Right atrium auricular region (tissue), 2 donors: ENCODE measurements at regions not wholly inside any gene's neighbourhood (a gene's known extent, or its start where the extent isn't known, plus 50 kb on each side); places are given as distances from the start of the nearest gene placed in this dataset.
"Not testable (repeated sequence)": the region's sequence is repeated elsewhere in the genome, so short reads cannot be mapped to it uniquely, and the experiment has no call there.

Source experiments
- DNase-seq: peaks from one replicate; pipeline ENCODE4 v3.0.0-alpha.2; 2019; ENCODE audit warnings: low spot score
- H3K27ac ChIP-seq, 2 donors: fragments of 200-600 bp; sonication (generic); 1 replicate in 1 of 2; 2 replicates in 1 of 2; pipeline ENCODE4 v1.5.1; 2016 to 2019
- H3K27me3 ChIP-seq, 2 donors: fragments of 200-600 bp; sonication (generic); one replicate each; pipeline versions ENCODE4 v1.5.1 to v1.6.0; 2017 to 2019
- H3K36me3 ChIP-seq: fragments of 200-600 bp; sonication (generic); one replicate; pipeline ENCODE4 v1.5.1; 2016
- H3K4me1 ChIP-seq, 2 donors: fragments of 200-600 bp; sonication (generic); one replicate each; pipeline versions ENCODE4 v1.5.1 to v1.6.0; 2017 to 2019
- H3K4me3 ChIP-seq, 2 donors: fragments of 200-600 bp; sonication (generic); 1 replicate in 1 of 2; 2 replicates in 1 of 2; pipeline ENCODE4 v1.5.1; 2017 to 2019; ENCODE audit warnings: mild to moderate bottlenecking in 1 of 2, moderate library complexity in 1 of 2
- H3K9me3 ChIP-seq, 2 donors: fragments of 200-600 bp; sonication (generic); one replicate each; pipeline ENCODE4 v1.5.1; 2019
- CTCF ChIP-seq, 2 donors: fragments of 200-600 bp; sonication (generic); IDR thresholded peaks; one replicate each; pipeline ENCODE4 v1.5.1; 2019; ENCODE audit warnings: antibody characterized with exemption in 2 of 2

- H3K4me3 ChIP-seq = no peak overlapping the region
- H3K27me3 ChIP-seq = no peaks in the 10 kb centered on the region
- H3K27ac ChIP-seq = no peak overlapping the region
- TF ChIP-seq CTCF (IDR thresholded peaks at IDR 0.05) = no peak
- no peaks in the 10 kb centered on the region for H3K4me1 ChIP-seq
- no peak for DNase-seq
- H3K36me3 ChIP-seq = no peaks in the 10 kb centered on the region
- no peaks in the 10 kb centered on the region for H3K9me3 ChIP-seq
Measured at GRCh38 chr5:118088448-118088847, 899.9 kb downstream of the DTWD2 start.

GRCh38 chr5:118076490-118076889 is 911.9 kb downstream of the DTWD2 start:
- no peak overlapping the region for H3K4me3 ChIP-seq
- no peak overlapping the region for H3K27ac ChIP-seq
- no peak for DNase-seq
- no peaks in the 10 kb centered on the region for H3K36me3 ChIP-seq
- no peaks in the 10 kb centered on the region for H3K4me1 ChIP-seq
- no peak for TF ChIP-seq CTCF (IDR thresholded peaks at IDR 0.05)
- no peaks in the 10 kb centered on the region for H3K27me3 ChIP-seq
- H3K9me3 ChIP-seq = no peaks in the 10 kb centered on the region

GRCh38 chr5:118070041-118070440 is 918.3 kb downstream of the DTWD2 start:
- TF ChIP-seq CTCF (IDR thresholded peaks at IDR 0.05) = no peak
- Histone ChIP-seq H3K4me1 (no peaks in the 10 kb centered on the region), H3K4me3 (no peak overlapping the region), H3K27me3 (no peaks in the 10 kb centered on the region), H3K36me3 (no peaks in the 10 kb centered on the region), H3K9me3 (no peaks in the 10 kb centered on the region), H3K27ac (no peak overlapping the region)
- DNase-seq = no peak

- no peaks in the 10 kb centered on the region for H3K4me1 ChIP-seq
- no peak for TF ChIP-seq CTCF (IDR thresholded peaks at IDR 0.05)
- H3K36me3 ChIP-seq = no peaks in the 10 kb centered on the region
- H3K27ac ChIP-seq = no peak overlapping the region
- no peak overlapping the region for H3K4me3 ChIP-seq
- no peak for DNase-seq
- H3K9me3 ChIP-seq = no peaks in the 10 kb centered on the region
- no peaks in the 10 kb centered on the region for H3K27me3 ChIP-seq
Measured at GRCh38 chr5:118069452-118069851, 918.9 kb downstream of the DTWD2 start.

- DNase-seq = no peak
- Histone ChIP-seq H3K4me1 (no peaks in the 10 kb centered on the region), H3K27me3 (no peaks in the 10 kb centered on the region), H3K36me3 (no peaks in the 10 kb centered on the region), H3K4me3 (no peak overlapping the region), H3K27ac (no peak overlapping the region), H3K9me3 (no peaks in the 10 kb centered on the region)
- TF ChIP-seq CTCF (IDR thresholded peaks at IDR 0.05) = no peak
Measured at GRCh38 chr5:118068886-118069285, 919.5 kb downstream of the DTWD2 start.

- H3K27me3 ChIP-seq, DNase-seq, H3K27ac ChIP-seq, H3K4me3 ChIP-seq, H3K36me3 ChIP-seq, H3K9me3 ChIP-seq, H3K4me1 ChIP-seq: not testable (repeated sequence)
Measured at GRCh38 chr5:118063836-118064235, 924.5 kb downstream of the DTWD2 start.
